Type B pancreatic cell (in vitro differentiated cells): ENCODE measurements at regions not wholly inside any gene's neighbourhood (a gene's known extent, or its start where the extent isn't known, plus 50 kb on each side); places are given as distances from the start of the nearest gene placed in this dataset.

ENCODE experiments used
- DNase-seq: peaks from one replicate; pipeline ENCODE4 v3.0.0; 2021; ENCODE audit warnings: mixed read lengths; ENCODE audit not compliant: unreplicated experiment; ENCODE audit errors: extremely low spot score
- H3K27ac Mint-ChIP-seq: 2 replicates; pipeline ENCODE4 v1.8.0; 2021; ENCODE audit warnings: mild to moderate bottlenecking, mixed read lengths
- H3K27me3 Mint-ChIP-seq: 2 replicates; pipeline ENCODE4 v1.8.0; 2021; ENCODE audit warnings: mixed read lengths
- H3K36me3 Mint-ChIP-seq: 2 replicates; pipeline ENCODE4 v1.8.0; 2021; ENCODE audit warnings: mixed read lengths
- H3K4me1 Mint-ChIP-seq: one replicate; pipeline ENCODE4 v1.8.0; 2021; ENCODE audit warnings: mixed read lengths; ENCODE audit not compliant: unreplicated experiment
- H3K4me3 Mint-ChIP-seq: 2 replicates; pipeline ENCODE4 v1.8.0; 2021; ENCODE audit warnings: mild to moderate bottlenecking, mixed read lengths
- H3K9me3 Mint-ChIP-seq: 2 replicates; pipeline ENCODE4 v1.8.0; 2021; ENCODE audit warnings: mixed read lengths
- TF ChIP-seq, protein P1 (sequence below): fragments of 200-600 bp; sonication (generic); conservative IDR thresholded peaks from 2 replicates; pipeline ENCODE4 v1.5.0; 2021; ENCODE audit warnings: antibody characterized with exemption, mild to moderate bottlenecking

- peaks cover 10% of the 10 kb centered on the region for H3K4me1 Mint-ChIP-seq
- peaks cover 89% of the 10 kb centered on the region for H3K27me3 Mint-ChIP-seq
- no peak overlapping the region for H3K27ac Mint-ChIP-seq
- H3K36me3 Mint-ChIP-seq = no peaks in the 10 kb centered on the region
- no peak for DNase-seq
- H3K9me3 Mint-ChIP-seq = peaks cover 5% of the 10 kb centered on the region
- TF ChIP-seq, protein P1, sequence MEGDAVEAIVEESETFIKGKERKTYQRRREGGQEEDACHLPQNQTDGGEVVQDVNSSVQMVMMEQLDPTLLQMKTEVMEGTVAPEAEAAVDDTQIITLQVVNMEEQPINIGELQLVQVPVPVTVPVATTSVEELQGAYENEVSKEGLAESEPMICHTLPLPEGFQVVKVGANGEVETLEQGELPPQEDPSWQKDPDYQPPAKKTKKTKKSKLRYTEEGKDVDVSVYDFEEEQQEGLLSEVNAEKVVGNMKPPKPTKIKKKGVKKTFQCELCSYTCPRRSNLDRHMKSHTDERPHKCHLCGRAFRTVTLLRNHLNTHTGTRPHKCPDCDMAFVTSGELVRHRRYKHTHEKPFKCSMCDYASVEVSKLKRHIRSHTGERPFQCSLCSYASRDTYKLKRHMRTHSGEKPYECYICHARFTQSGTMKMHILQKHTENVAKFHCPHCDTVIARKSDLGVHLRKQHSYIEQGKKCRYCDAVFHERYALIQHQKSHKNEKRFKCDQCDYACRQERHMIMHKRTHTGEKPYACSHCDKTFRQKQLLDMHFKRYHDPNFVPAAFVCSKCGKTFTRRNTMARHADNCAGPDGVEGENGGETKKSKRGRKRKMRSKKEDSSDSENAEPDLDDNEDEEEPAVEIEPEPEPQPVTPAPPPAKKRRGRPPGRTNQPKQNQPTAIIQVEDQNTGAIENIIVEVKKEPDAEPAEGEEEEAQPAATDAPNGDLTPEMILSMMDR = no peak
- H3K4me3 Mint-ChIP-seq = no peak overlapping the region
These were observed 159.4 kb upstream of the PITX1 start for GRCh38 chr5:135193213-135194125.

DNA sequence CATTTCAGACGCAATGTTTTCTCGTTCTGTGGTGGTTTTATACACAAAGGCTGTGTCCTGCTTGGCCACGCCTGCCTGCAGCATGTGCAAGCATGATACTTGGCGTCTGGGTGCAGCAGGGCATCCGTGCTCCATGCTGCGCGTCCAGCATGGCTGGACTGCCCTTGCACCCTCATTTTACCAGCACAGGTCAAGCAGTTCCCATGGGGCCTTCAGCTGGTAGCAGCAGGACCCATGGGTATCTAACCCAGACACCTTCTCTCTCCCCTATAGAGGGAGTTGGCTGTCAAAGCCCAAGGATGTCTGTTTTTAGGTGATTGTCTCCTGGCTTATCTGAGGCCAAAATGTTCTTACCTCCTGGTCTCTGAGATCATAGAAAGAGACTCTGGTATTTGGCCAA lies 158.3 kb upstream of the PITX1 start:
- H3K4me1 Mint-ChIP-seq = peaks cover 10% of the 10 kb centered on the region
- H3K27ac Mint-ChIP-seq = no peak overlapping the region
- H3K9me3 Mint-ChIP-seq = peaks cover 3% of the 10 kb centered on the region
- TF ChIP-seq, protein P1 = no peak
- H3K4me3 Mint-ChIP-seq = no peak overlapping the region
- H3K27me3 Mint-ChIP-seq = peaks cover 85% of the 10 kb centered on the region
- no peak for DNase-seq
- H3K36me3 Mint-ChIP-seq = no peaks in the 10 kb centered on the region

GRCh38 chr5:135191084-135191826 lies 157.2 kb upstream of the PITX1 start:
- Mint-ChIP-seq H3K27me3 (peaks cover 86% of the 10 kb centered on the region), H3K4me1 (peaks cover 10% of the 10 kb centered on the region), H3K9me3 (no peaks in the 10 kb centered on the region), H3K27ac (no peak overlapping the region), H3K4me3 (peak overlapping the region; percentile 84), H3K36me3 (no peaks in the 10 kb centered on the region)
- peak; percentile 90 for DNase-seq
- TF ChIP-seq, protein P1 = peak; percentile 94

GRCh38 chr5:135190416-135191083 lies 156.5 kb upstream of the PITX1 start:
- Mint-ChIP-seq H3K27me3 (peaks cover 82% of the 10 kb centered on the region), H3K9me3 (no peaks in the 10 kb centered on the region), H3K4me1 (peaks cover 10% of the 10 kb centered on the region), H3K36me3 (no peaks in the 10 kb centered on the region), H3K27ac (no peak overlapping the region), H3K4me3 (peak overlapping the region; percentile 79)
- no peak for DNase-seq
- TF ChIP-seq, protein P1 = no peak

DNA sequence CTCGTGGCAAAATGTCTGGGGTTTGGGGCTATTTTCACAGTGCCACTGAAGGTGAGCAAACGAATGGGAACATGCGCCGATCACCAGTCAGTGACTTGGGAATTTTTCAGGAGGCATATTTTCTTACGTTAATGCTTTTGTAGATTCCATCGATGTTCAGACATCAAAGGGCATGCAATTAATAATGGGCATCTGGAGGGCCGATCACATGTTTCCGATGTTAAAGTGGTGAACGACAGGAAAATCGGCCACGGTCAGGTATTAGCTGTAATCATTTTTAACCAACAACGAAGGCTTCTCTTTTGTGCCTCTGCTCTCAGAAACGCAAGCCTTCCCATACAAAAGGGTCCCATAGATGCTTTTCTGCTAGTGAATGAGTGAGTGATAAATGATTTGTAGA lies 155.0 kb upstream of the PITX1 start:
- Mint-ChIP-seq H3K4me1 (peaks cover 19% of the 10 kb centered on the region), H3K27me3 (peaks cover 67% of the 10 kb centered on the region), H3K36me3 (no peaks in the 10 kb centered on the region)

More for the DNA sequence above, 155.0 kb upstream of the PITX1 start:
- no peak for DNase-seq
- H3K4me3 Mint-ChIP-seq = no peak overlapping the region
- H3K9me3 Mint-ChIP-seq = no peaks in the 10 kb centered on the region
- TF ChIP-seq, protein P1 = no peak
- H3K27ac Mint-ChIP-seq = no peak overlapping the region
